ENCODE measurements at regions not wholly inside any gene's neighbourhood (a gene's known extent, or its start where the extent isn't known, plus 50 kb on each side); places are given as distances from the start of the nearest gene placed in this dataset.
"Not testable (repeated sequence)": the region's sequence is repeated elsewhere in the genome, so short reads cannot be mapped to it uniquely, and the experiment has no call there.

DNA sequence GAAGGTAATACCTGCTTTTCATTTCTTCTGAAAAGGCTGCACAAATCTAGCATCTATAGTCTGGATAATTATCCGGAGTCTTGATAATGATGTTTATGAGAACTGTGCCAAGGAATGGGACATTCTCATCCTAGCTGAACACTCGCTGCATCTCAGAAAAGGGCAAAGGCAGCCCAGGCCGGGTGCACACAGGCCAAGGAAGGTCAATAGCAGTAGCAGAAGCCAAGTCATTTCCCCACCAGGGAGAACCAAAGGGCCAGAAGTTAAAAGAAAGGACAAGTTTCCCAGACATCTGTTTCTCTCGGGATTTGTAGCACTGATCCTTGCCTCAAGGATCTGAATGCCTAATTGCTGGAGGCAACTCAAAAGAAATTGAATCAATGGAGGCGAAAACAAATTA lies 66.1 kb upstream of the ANKRD55 start:
- DNase-seq (ENCODE audit: low read depth in 2 of 2) = no peak

DNA sequence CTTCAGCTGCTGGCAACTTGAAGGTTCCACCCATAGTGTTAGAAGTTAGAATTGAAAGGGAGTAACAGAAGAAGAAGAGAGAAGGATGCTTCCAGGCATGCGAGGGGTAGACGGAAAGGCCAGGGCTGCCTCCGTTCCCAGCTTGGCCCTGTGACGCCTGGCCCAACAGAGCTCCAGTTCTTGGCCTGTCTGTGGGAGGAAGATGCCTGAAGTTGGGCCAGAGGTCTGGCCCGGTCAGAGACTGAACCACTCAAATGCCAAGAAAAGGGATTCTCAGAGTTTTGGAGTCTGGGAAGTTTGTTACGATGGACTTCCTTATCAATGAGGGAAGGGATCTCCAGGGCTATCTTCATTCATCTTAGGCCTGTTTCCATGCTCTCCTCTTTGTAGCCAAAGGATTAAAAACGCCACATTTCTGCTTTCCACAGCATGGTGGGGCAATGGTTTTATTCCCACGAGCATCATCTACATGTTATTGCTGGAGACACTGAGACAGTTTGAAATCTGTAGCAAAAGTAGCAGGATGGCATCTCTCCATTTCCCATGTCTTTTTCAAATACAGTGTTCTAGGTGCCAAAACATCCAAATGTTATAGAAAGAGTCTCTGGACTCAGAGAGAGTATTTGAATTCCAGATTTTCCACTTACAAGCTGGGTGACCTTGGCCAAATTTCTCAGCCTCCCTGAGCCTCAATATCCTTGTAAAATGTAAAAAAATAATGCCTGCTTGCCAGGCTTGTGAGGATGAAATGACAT lies 65.4 kb upstream of the ANKRD55 start:
- DNase-seq (ENCODE audit: low read depth in 2 of 2) = no peak

DNA sequence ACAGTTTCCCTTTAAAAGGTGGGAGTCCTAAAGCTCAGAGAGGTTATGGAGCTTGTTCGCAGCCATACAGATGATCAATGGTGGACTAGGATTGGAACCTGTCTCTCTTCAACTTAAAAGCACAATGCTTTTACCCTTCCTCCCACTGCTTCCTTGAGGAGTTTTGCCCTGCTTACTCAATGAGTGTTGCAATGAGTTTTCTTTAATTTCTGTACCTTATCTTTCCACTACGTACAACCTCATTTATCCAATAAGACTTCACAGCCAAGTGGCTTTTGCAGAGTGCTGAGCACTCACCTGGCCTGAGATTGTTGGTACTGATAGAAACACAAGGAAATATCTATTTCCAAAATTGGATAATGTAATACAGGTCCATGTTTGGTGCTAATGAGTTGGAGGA lies 64.7 kb upstream of the ANKRD55 start:
- DNase-seq (ENCODE audit: low read depth in 2 of 2) = no peak

DNA sequence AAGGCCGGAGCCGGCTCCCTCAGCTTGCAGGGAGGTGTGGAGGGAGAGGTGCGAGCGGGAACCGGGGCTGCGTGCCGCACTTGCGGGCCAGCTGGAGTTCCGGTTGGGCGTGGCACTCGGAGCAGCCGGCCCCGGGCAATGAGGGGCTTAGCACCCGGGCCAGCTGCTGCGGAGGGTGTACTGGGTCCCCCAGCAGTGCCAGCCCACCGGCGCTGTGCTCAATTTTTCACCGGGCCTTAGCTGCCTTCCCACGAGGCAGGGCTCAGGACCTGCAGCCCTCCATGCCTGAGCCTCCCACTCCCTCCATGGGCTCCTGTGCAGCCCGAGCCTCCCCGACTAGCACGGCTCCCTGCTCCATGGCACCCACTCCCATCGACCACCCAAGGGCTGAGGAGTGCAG lies 62.2 kb upstream of the ANKRD55 start:
- DNase-seq (ENCODE audit: low read depth in 2 of 2) = not testable (repeated sequence)

DNA sequence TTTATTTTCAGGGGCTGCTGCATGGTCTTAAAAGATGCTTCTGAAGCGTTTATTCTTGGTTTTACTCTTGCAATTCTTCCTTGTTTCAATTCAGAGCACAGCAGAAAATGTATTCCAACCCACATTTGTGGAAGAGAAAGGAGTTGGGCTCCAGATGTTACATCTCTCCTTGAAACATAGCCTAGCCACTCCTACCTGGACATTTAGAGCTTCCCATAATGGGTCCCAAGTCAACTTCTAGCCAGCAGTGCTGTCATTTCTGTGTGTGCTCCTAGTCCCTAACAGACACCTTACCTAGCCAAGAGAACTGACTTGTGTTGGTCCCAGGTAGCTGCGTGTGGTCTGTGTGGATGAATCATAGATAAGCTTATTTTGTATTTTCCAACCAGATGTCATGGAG lies 61.2 kb upstream of the ANKRD55 start:
- DNase-seq (ENCODE audit: low read depth in 2 of 2) = no peak

DNA sequence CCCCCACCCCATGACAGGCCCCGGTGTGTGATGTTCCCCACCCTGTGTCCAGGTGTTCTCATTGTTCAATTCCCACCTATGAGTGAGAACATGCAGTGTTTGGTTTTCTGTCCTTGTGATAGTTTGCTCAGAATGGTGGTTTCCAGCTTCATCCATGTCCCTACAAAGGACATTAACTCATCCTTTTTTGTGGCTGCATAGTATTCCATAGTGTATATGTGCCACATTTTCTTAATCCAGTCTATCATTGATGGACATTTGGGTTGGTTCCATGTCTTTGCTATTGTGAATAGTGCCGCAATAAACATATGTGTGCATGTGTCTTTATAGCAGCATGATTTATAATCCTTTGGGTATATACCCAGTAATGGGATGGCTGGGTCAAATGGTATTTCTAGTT lies 59.7 kb upstream of the ANKRD55 start:
- DNase-seq (ENCODE audit: low read depth in 2 of 2) = not testable (repeated sequence)

DNA sequence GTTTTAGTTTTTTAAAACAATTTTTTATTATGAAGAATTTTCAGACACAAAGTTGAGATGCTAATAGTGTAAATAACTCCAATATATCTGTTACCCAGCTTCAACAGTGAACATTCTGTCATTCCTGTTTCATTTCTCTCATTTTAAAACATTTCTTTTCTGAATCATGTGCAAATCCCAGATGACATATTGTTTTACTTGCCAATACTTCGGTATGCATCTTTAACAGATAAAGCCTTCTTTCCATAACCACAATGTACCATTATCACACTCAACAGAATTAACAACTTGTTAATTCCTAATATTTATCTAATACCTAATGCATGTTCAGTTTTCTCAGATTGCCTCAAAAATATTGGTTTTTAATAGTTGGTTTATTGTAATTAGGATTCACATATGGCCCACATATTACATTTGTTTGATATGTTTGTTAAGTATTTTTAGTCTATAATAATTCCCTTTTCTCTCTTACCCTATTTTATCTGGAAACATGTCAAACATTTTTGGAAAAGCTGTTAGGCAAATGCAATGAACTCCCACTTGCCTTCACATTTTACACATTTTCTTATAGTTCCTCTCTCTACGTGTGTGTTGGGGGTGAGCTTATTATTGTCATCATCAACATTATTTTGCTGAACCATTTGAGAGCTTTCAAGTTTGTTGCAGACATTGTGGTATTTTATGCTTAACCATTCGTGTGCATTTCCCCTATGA lies 58.7 kb upstream of the ANKRD55 start:
- no peak for DNase-seq (ENCODE audit: low read depth in 2 of 2)

DNA sequence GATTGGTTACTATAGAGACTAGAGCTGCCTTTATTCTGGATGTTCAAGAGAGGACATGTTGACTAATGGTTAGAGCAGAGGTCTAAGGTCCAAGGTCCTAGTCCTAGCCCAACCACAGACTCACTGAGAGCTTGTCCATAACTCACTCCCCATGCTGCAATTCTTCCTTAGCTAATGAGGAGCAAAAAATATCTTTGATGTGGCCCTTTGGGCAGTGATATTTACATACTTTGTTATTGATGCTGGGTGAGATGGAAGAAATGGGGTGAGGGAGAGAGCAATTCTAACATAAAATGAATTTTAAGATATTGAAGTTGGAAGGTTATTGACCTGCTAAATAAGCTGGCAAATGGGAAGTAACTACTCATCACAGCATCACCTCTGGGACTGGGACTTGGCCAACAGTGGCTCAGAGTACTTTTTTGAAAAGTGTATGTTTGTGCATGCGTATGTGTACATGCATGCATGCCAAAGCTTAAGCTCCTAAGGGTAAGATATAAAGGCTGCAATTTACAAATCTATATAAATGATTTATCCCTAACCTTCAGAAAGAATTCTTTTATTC lies 58.0 kb upstream of the ANKRD55 start:
- no peak for DNase-seq (ENCODE audit: low read depth in 2 of 2)

DNA sequence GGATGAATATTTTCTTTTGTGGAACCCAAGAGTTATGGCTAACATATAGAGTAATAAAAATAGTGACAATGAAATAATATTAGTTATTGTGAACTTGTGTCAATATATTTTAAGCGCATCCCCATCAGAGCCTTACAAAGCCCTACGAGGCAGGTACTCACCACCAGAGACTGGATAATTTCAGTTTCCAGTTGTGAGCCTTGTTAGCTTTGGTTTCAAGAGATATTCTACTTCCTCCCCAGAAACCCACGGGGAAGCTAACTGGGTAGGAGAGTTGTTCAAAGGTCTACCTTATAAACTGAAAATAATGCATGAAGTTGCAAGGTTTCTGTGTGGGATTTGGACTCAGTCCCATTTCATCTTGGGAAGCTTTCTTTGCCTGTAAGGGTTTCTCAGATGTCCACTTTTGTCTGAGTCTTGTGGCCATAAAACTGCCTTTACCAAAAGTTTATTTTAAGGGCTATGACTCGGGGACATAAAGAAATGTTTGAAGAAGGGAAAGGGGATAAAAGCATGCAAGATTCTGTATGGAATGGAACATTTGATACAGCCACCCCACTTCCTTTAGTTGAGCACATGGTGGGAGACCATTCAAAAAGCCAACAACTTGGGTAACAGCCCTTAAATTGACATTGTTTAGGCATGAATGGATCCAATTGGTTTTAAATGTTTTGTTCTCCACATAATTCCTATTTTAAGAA lies 57.4 kb upstream of the ANKRD55 start:
- no peak for DNase-seq (ENCODE audit: low read depth in 2 of 2)

DNA sequence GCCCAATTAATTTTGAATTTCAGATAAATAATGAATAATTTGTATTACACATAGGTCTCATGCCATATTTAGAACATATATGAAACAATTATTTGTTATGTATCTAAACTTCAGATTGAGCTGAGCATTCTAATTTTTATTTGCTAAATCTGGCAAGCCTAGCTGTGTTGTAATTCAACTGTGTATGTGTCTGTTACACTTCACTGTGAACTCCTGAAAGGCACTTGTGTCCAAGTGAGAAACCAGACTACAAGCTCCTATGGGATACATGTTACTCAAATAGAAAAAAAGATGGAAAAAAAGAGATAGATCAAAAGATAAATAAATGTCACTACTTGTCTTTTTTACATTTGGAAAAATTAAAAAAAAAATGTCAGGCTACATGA lies 56.5 kb upstream of the ANKRD55 start:
- DNase-seq (ENCODE audit: low read depth in 2 of 2) = no peak

DNA sequence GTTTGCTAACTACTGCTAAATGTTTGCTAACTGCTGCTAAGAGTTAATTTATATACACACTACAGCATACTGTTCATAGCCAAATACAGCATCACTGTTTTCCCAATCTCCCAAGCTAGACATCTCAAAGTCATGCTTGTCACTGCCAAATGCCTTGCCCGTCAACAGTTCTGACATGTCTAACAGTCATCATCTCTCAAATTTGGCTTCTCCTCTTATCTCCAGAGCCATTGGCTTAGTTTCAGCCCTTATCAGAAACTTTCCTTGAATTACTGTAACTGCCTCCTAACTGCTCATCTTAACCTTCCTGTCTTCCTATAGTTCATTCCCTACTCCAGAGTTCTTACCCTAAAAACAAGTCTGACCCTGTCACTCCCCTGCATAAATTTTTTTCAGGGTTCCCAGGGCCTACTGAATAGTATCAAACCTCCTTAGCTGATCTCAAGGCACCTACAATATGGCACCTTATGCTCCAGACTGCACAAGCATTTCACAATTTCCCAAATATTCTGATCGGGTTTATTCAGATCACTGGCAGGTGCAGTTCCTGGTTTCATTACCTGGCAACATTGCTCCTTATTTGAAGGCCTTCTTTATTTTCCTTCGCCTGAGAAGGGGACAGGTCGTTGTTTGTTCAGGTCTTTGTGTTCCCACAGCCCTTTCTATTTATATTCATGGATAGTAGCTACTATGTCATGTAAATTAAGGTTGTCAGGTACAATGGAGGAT lies 55.9 kb upstream of the ANKRD55 start:
- DNase-seq (ENCODE audit: low read depth in 2 of 2) = no peak

DNA sequence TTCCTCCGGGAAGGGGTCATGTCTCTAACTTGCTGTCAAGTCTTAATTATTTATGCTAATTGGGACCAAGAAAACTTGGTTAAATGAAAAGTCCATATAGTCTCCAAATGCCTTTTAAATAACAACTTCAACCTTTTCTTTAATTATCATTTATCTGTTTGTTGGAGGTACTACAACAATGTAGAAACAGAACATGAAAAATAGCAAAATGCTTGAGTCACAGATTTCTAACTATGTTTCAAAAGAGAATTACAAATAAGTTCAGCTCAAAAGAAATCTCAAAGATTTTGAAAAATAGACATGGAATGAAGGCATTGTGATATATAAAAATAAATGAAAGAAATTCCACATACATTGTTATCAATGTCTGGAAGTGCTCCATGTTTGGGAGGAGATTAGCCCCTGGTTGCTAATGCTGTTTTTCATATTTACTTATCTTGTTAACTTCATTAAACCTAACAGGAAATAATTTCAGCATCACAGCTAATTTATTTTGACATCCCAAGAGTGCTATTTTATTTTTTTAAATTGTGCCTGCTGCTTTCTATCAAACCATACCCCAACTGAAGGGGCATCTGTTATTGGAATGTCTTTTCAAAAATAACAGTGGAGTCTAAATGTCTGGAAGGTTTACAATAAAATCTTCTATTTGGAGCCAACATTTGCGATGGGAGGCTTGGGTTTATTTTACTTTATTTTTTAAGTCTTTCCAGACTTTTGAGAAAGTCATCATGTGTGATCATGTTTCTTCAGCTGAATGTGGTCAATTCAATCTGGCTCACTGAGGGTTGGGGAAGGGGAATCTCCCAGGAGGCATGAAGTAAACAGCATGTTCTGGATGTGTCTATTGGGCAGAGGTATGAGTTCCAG lies 53.1 kb upstream of the ANKRD55 start:
- DNase-seq (ENCODE audit: low read depth in 2 of 2) = no peak

DNA sequence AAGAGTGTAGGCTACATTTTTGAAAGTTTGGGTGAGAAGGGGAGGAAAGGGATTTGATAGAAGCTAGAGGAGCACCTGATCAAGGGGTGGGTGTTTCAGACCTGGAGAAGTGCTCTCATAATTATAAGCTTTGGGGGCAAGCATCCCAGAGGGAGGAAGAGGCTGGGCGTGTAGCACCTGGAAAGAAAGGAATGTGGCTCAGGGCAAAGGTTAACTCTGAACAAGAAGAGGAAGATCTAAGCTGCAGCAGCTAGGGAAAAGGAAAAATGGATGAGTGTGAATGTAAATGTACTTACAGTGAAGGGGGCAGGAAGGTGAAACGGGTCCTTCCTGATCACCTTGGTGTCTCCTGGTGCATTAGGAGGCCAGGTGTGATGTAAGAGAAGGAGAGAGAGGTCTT lies 49.8 kb upstream of the ANKRD55 start:
- DNase-seq (ENCODE audit: low read depth in 2 of 2) = no peak
